MM.1S (cell line): ENCODE measurements at regions not wholly inside any gene's neighbourhood (a gene's known extent, or its start where the extent isn't known, plus 50 kb on each side); places are given as distances from the start of the nearest gene placed in this dataset.

Source experiments
- EZH2 ChIP-seq: fragments of 300-600 bp; sonication (generic); optimal IDR thresholded peaks from 2 replicates; pipeline ENCODE3; 2017; ENCODE audit warnings: low read depth, mild to moderate bottlenecking, antibody characterized with exemption, low read length, mixed read lengths
- EZH2phosphoT487 ChIP-seq: fragments of 300-600 bp; sonication (generic); IDR thresholded peaks from 2 replicates; pipeline ENCODE4 v1.6.1; 2018; ENCODE audit warnings: antibody characterized with exemption, low read length
- TF ChIP-seq, protein P1 (sequence below): fragments of 300-600 bp; sonication (generic); IDR thresholded peaks from 2 replicates; pipeline ENCODE4 v1.5.1; 2016; ENCODE audit warnings: antibody characterized with exemption, low read length, mixed read lengths

DNA sequence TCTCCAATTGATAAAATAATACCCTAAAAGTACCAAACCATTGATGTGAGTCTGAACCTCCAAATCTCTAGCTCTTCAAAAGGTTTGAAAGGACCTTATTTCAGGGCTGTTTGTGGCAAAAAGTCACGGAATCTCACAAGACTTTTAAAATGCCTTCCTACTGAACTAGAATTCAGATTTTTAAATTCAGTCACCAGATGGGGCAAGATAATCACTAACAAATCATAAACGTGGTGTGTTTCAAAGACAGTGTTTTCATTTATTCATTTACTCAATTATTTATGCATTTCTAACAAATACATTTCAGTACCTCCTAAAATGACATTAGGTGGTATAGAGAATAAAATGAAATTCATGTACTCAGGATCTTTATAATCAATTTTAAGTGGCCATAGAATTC, 68.2 kb upstream of the SMC2 start:
- TF ChIP-seq, protein P1, sequence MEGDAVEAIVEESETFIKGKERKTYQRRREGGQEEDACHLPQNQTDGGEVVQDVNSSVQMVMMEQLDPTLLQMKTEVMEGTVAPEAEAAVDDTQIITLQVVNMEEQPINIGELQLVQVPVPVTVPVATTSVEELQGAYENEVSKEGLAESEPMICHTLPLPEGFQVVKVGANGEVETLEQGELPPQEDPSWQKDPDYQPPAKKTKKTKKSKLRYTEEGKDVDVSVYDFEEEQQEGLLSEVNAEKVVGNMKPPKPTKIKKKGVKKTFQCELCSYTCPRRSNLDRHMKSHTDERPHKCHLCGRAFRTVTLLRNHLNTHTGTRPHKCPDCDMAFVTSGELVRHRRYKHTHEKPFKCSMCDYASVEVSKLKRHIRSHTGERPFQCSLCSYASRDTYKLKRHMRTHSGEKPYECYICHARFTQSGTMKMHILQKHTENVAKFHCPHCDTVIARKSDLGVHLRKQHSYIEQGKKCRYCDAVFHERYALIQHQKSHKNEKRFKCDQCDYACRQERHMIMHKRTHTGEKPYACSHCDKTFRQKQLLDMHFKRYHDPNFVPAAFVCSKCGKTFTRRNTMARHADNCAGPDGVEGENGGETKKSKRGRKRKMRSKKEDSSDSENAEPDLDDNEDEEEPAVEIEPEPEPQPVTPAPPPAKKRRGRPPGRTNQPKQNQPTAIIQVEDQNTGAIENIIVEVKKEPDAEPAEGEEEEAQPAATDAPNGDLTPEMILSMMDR = no peak
- TF ChIP-seq EZH2phosphoT487 (no peak), EZH2 (no peak)
